Endothelial cell of hepatic sinusoid (primary cell): ENCODE measurements at regions not wholly inside any gene's neighbourhood (a gene's known extent, or its start where the extent isn't known, plus 50 kb on each side); places are given as distances from the start of the nearest gene placed in this dataset.

Experiments
- in situ Hi-C: cut with HindIII; loops from 2 replicates; pipeline ENCODE4 v1.10.0; 2017; ENCODE audit warnings: low sequenced_read_pairs

DNA sequence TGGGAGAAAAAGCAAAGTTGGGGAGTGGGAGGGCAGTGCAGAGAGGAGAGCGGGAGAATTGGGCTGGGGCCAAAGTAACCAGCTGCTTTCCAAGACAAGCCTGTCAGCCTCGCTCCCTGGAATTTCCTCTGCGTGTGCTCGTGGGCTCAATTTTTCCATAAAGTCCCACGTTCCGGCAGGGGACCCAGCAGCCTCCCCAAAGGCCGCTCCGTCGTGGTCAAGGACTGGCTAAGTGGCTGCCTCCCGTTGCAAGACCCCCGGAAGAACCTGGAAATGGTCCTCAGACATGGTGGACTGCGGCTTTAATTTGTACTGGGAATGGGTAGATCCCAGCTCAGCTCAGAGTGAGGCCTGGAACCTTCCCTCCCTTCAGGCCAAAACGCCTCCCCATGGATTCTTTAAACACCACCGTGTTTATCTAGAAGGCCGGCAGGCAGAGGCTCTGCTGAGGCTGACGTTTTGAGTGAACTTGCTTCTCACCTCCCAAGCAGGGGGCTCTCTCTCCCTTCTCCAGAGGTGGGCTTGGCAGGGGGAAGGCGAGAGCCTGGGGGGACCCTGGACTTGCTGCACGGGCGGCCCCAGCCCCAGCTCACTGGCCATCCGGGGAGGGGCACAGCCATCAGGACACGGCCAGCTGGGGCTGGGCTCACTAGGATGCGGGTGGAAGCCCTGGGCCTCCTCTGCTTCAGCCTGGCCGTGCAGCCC is 190.0 kb downstream of the C16orf95 start:
- in situ Hi-C loops, result no loop called here

DNA sequence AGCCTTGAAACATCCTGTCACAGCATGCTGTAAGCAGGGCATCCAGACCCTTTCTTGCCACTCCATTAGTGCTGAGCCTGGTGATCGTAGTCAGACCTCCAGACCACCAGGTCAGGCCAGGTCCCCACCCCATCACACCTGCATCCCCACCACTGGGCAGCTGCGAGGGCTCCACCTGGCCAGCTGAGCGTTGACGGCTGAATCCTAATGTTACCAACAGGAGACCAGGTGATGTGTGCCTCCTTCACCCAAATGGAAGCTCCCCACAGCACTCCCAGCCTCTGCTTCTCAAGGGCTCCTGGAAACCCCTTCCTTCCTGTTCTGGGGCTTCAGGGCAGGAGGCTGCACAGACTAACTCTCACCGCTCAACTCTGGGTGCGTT is 189.4 kb downstream of the C16orf95 start:
- in situ Hi-C loops, result no loop called here

DNA sequence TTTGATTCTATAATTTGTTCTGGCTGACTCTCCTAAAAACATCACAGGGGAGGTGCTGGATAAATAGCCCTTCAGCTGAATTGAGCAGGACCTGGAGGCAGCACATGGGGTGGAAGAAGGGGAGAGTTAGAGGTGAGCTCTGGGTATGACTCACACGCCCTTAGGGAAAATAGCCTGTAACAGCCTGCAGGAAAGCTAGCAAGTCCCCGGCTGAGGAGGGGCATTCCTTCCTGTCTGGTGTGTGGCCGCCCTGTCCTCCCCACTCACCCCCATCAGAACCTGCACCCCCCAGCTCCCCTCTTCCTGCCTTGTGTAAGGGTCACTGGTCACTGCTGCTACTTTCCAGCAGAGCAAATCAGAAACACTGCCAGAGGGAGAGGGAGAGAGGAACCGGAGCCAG is 187.4 kb downstream of the C16orf95 start:
- in situ Hi-C loops, result no loop called here

DNA sequence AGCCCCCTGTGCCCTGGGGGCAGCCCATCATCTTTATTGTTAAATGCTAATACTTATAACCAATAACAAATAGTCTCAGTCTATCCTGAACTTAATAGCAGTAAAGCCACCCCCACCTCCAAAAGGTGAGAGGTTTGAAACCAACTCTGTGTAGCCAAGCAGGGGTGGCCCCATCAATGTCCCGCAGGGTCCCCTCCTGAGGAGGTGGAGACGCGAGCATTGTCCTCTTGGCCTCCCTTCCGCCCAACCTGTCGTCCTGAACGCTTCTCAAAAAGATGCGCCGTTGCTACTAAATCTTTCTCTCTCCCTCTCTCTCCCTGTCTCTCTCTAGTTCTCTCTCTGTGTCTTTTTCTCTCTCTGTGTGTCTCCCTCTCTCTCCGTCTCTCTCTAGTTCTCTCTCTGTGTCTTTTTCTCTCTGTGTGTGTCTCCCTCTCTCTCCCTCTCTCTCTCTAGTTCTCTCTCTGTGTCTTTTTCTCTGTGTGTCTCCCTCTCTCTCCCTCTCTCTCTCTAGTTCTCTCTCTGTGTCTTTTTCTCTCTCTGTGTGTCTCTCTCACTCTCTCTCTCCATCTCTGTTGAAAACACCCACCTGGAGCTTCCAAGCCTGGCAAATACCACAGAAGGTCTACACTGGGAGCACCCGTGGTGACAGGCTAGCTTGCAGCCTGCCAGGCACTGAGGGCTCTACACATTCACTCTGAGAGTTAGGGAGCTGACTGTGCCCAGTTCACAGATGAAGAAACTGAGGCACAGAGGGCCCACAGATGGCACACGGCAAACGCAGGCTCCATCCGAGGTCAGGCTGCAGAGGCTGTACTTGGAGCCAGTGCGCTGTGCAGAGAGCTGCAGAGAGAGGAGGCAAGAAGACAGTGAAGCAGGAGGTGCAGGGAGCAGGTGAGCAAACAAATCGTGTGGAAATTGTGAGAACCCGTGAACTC is 185.9 kb downstream of the C16orf95 start:
- in situ Hi-C loops, result no loop called here

DNA sequence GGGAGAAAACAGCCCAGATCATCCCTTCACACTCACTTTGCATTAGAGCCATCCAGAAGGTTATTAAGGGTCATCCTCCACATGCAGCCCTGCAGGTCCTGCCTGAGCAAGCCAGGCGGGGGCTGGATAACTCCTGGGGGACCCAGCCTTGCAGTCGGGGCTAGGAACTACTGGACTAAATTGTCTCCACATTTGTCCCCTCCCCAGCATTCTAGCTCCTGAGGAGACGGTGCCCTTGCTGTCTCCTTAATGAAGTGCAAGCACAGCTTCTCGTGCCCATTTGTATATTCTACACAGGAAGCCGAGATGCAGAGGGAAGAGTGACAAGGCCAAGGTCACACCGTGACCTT is 185.2 kb downstream of the C16orf95 start:
- in situ Hi-C loops, result no loop called here

DNA sequence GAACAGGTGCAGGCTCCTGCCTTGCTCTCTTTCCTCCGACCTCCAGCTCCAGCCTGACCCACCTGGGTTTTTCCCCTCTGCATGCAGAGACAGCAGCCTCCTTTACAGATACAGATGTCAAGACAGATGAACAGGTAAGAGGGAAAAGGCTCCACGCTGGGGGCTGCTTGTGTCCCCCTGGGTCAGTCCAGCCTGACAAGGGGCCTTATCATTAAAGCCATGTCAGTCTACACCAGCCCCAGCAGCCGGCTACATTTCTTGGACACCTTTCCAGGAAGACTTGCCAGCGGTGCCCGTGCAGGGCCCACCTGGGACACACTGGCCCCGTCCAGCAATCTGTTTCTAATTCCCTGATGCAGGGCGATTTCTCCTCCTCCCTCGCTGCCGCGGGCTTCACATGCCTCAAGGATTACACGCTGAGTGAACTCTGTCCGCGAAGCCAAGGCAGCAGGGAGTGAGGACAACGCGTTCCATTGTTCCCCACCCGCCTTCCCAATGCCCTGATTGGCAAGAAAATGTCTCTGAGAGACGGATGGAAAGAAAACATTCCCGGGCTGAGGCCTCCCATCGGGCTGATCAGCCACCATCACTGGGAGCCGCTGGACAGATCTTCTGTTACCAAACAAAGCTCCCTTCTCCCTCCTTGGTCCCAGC is 184.7 kb downstream of the C16orf95 start:
- in situ Hi-C loops, result no loop called here

DNA sequence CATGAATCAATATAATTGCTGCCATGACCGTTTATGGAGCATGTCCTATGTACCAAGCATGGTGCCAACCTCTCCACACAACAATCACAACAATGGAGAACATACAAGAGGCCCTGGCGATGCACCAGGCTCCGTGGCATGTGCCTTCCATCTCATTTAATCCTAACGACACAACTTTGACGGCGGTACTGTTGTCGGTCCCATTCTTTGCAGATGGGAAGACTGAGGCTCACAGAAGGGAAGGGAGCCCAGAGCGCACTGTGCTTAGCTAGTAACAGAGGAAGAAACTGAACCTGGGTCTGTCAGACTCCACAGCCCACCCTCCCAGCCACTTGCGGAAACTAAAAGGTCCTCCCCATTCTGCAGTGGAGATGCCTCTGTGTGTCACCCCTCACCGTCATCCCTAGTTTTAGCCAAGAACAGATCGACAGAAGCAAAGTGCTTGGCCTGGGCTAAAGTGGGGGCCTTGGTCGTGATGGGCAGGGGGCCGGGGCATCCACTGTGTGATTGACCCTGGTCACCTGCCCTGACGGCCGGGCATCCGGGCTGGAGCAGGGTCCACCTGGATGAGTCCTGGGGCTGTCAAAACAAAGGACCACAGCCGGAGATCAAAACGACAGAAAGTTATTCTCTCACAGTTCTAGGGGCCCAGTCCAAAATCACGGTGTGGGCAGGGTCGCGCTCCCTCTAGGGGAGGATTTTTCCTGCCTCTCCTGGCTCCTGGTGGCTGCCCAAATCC is 183.9 kb downstream of the C16orf95 start:
- in situ Hi-C loops, result no loop called here

DNA sequence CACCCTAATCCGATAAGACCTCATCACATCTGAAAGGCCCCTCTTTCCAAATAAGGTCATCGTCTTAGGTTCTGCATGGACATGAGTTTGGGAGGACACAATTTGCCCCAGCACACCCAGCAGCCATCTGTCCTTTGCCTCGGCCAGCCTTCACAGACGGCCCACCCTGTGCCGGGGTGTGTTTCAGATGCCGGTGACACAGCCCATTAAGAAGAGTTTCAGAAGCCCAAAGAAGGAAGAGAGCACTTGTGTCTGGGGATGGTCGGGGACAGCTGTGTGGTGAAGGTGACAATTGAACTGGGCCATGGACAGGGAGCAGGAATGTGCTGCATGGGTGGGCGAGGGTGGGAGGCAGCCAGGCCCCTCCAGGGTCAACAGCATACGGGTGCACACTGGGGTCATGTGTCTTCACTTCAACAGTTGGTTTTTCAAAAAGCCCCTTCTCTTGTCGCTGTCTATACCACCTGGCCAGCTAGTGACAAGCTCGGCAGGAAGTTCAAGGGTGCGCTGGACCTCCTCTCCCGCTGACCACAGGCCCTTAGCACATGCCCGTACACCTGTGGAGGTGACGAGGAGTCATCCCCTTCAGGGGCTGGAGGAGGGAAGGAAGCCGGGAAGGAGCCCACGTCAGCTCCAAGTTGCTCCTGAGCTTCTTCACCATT is 183.1 kb downstream of the C16orf95 start:
- in situ Hi-C loops, result no loop called here

DNA sequence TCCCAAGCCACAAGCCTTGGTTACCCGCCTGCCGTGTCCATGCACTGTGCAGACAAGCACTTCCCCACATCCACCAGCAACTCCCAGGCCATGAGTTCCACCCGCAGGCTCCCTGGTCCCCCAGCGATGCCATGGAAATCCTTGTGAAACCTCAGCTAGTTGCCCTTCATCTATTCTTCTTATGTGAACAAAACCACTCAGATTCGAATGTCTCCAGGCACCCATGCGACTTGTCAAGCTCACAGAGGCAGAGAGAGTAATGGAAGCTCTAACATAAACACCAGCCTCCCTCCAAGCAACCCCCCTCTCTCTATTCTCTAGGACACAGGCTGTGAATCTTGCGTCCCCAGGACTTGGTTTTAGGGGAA is 182.6 kb downstream of the C16orf95 start:
- in situ Hi-C loops, result no loop called here

DNA sequence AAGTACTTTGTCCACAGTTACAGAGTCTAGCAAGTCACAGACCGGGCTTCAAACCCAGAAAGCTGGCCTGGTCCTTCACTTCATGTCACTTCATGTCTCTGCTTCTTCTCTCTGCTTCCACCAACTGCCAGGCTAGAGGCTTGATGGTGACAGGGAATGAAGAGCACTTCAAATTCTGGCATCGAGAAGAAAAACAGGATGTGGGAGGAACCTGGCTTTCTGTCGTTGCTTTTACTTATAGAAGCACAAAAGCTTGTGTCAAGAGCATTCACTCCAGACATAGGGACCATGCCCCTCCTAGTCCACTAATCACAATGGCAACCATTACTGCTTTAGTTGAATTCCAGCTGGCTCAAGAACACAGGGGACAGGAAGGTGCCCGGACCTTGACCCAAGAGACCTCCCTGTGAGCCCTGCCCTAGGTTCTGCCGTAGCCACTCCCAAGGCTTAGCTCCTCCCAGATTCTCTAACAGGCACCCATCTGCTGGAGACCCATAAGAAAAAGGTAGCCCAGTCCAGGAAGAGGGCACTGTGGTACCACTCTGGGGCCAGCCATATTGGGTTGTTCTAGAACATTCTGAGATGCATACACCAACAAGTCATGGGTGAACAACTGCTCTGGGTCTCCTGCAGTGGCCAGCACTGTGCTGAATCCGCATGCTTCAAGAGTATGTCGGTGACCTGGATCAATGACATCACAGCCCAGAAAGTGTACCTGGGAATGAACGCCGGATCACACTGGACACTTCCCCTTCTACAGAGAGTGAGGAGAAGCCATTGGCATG is 181.8 kb downstream of the C16orf95 start:
- in situ Hi-C loops, result loop anchor here (5.0 kb wide), 1 partner anchor 48 kb away; no protein-coding TSS in a partner anchor

DNA sequence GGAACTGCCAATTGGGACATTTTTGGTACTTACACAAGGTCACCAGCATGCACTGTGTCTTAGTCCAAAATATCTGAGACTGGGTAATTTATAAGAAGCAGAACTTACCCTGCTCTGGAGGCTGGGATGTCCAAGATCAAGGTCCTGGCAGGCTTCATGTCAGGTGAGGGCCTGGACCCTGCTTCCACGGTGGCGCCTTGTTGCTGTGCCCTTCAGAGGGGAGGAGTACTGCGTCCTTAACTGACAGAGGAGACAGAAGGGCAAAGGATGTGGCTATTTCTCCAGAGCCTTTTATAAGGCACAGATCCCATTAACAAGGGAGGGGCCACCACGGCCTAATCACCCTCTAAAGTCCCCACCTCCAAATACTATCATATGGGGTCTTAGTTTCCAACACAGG is 178.9 kb downstream of the C16orf95 start:
- in situ Hi-C loops, result loop anchor here (5.0 kb wide), 1 partner anchor 51 kb away; no protein-coding TSS in a partner anchor

DNA sequence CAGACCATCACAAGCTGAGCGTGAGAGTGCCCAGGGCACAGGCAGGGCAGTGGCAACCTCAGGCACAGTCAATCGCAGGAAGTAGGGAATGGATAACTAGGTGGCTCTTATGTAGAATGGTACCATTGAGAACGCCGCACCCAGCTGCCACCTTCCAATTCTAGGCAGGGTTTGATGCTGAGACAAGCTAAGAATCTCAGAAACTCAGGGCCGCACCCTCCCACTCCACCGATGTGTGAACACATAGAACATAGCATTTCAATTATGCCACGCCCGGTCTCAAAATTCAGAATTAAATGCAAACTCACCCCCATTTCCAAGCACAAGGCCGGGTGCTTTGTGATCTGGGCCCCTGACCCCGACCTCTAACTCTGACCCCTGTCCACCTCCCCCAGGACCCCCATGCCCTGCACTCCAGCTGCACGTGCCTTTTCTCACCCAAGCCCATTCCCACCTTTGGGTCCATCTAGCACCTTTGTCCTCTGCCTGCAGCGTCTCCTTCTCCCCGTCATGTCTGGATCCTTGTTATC is 178.4 kb downstream of the C16orf95 start:
- in situ Hi-C loops, result loop anchor here (5.0 kb wide), 1 partner anchor 52 kb away; no protein-coding TSS in a partner anchor

DNA sequence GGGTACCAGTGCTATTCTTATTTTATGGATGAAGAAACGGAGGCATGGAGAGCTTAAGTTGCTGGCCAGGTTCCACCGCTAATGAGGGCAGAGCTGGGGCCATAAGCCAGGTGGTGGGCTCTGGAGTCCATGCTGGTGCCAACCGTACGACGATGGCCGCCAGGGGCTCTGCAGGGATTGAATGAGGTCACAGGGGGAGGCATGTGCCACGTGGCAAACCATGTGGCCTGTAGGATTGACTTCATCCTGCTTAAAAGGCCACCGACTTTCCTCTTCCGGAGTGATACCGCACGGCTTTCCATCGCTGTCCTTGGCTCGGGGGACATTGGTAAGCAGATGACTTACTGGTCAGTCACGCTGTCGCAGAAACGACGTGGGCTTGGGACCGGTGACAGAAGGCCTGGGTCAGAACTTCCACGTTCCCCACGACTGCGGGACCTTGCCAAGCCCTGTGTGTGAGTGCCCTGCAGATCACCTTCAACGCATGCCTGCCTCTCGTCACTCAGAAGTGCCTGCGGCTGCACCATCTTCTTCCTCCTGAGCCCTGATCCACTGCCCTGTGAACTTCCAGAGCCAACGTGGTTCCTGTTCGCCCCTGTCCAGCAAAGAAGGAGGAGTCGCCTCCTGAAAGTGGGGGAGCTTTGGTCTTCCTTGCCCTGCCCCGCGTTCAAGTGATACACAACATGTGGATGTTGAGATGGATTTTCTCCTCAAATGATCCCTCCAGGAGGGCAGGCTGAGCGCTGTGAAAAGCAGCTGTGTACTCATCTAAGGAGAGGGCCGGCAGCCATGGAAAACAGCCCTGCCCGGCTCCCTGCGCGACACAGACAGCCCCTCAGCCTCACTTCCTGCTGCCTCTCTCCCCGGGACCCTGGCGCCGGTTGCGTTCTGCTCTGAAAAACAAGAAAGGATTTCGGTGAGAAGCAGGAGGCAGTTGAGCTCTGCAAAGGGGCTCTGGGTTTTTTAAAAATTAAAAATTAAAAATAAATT is 176.7 kb downstream of the C16orf95 start:
- in situ Hi-C loops, result no loop called here

DNA sequence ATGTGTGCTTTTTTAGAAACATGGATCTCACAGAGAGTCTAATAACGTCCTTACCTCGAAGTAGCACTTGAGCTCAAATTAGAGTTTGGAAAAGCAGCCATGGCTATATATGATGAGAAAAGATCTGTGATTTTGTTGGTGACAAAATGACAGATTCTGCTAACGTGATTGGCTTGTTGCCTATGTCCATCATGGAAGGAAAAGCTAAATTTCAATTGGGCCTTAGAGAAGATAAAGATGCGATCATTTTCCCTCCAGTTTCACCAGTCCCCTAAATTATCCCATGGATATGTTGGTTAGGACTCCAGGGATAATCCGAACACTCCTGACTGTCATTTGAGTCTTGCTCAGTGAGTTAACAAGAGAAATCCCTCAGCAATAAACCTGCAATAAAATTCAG is 175.8 kb downstream of the C16orf95 start:
- in situ Hi-C loops, result no loop called here

DNA sequence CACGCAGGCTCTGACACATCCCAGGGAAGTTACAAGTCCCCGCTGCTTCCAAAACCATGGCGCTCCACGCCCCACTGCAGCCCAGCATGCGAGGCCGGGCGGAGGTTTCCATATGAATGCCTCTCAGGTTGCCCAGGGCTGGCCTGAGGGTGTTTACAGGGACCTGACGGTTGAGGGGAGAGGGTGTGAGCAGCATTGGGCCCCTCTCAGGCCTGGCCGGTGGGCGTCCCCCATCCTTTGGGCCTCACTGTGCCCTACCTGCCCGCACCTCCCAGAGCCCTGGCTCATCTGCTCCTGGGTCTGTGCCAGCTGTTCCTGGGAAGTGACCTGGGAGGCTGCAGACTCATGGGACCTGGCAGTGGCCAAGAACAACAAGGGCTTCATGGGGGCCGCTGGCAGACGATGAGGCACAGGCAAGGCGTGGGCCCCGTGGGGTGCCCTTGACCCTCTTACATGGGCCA is 173.5 kb downstream of the C16orf95 start:
- in situ Hi-C loops, result no loop called here

DNA sequence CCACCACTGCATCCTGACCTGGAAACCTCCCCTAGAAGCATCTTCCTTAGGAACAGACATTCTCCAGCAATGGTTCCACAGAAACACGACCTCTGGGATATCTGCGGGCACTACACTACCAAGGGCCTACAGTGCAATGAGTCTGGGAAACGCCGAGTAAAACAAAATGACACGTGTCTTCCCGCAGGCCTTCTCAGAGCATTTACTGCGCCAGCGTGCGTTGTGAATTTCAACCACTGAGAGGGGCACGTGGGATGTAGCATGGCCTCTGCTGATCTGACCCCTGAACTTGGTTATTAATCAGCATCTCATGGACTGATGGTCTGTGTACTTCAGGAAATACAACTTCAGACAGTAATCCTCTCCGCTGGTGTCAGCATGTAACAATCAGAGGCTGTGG is 173.0 kb downstream of the C16orf95 start:
- in situ Hi-C loops, result no loop called here

DNA sequence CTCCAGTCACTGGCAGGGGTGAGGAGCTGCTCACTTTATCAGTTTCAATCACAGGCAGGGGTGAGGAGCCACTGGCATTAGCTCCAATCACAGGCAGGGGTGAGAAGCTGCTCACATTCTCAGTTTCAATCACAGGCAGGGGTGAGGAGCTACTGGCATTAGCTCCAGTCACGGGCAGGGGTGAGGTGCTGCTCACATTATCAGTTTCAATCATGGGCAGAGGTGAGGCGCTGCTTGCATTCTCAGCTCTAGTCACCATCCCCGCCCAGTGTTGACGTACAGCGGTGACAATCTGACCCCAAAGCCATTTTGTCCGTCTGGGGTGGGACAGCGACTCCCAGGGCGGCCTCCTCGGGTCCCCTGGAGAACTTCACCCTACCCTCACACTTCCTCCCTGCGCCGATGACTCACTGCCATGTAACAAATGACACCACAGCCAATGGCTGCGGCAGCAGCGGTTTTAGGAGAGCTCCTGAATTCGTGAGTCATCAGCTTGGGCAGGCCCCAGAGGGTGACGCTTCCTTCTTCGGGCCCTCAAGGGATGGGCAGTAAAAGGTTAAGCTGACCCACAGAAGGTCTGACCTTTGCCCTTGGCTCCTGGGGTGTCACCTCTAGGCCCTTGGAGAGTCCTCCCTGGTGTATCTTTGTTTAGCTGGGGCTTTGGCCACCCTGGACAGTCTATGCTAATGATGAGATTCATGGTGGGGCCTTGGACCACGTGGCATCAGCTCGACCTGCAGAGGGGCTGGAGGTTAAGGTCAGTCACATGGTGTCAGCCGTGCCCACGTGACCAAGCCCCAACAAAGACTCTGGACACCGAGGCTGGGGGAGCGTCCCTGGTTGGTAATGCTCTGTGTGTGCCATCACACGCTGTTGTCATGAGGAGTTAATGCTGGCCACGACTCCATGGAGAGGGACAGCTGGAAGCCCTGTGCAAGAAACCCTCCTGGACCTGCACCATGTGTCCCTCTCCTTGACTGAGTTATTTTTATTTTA is 171.7 kb downstream of the C16orf95 start:
- in situ Hi-C loops, result no loop called here
